ENCODE measurements at regions not wholly inside any gene's neighbourhood (a gene's known extent, or its start where the extent isn't known, plus 50 kb on each side); places are given as distances from the start of the nearest gene placed in this dataset.
"Not testable (repeated sequence)": the region's sequence is repeated elsewhere in the genome, so short reads cannot be mapped to it uniquely, and the experiment has no call there.

DNA sequence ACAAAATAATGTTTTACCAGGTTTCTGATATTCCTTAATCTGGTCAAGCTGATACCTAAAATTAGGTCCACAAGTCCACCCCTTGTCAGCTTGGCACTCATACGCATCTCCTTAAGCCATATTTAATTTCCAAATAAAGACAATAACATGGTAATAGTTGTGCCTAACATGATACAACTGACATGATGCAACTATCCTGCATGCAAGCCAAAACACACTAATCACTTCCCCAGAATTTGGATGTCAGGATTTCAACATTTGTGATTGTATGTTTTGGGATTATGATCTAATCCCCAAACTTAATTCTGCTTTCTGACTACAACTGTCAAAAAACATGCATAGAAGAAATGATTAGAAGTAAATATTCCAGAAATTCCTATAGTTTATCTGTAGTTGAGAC, 174.4 kb upstream of the ZNF92 start:
- H3K4me2 ChIP-seq (ENCODE audit: insufficient read depth in 1 of 2, low read depth in 2 of 2, low read length in 2 of 2); H3K23me2 ChIP-seq (ENCODE audit: low read depth, low read length); H3K4ac ChIP-seq (replicated peaks; ENCODE audit: insufficient read length, low read depth, low read length); H2BK5ac ChIP-seq (ENCODE audit: low read depth, low read length); H4K20me1 ChIP-seq (replicated peaks in 1 of 2; ENCODE audit: control insufficient read depth in 1 of 2, insufficient read depth in 2 of 2, low read length in 2 of 2); H4K8ac ChIP-seq (ENCODE audit: extremely low read depth, insufficient read depth, low read length); H2BK20ac ChIP-seq (ENCODE audit: low read length); H3K23ac ChIP-seq (ENCODE audit: insufficient read length); H4K91ac ChIP-seq (replicated peaks; ENCODE audit: insufficient read length, low read length); H3K27ac ChIP-seq (ENCODE audit: low read depth, low read length); H3K14ac ChIP-seq (ENCODE audit: insufficient read length); H2BK15ac ChIP-seq (ENCODE audit: low read length); H3K18ac ChIP-seq (ENCODE audit: extremely low read depth, low read length); H3K27me3 ChIP-seq (replicated peaks in 1 of 4; ENCODE audit: control insufficient read depth in 3 of 4, extremely low read depth in 1 of 4, insufficient read depth in 3 of 4, low read length in 3 of 4); H3K79me2 ChIP-seq (ENCODE audit: control insufficient read depth in 1 of 2, insufficient read depth in 2 of 2, low read length in 2 of 2); H3K56ac ChIP-seq (replicated peaks; ENCODE audit: insufficient read length, low read depth, low read length); H3K9me3 ChIP-seq (ENCODE audit: insufficient read depth in 2 of 2, low read depth in 1 of 2, low read length in 1 of 2); H3K36me3 ChIP-seq (ENCODE audit: control insufficient read depth in 2 of 4, insufficient read depth in 4 of 4, low read length in 3 of 4); H4K5ac ChIP-seq (ENCODE audit: insufficient read length, low read depth, low read length); H2BK120ac ChIP-seq (replicated peaks; ENCODE audit: low read depth, low read length); H3K4me3 ChIP-seq (ENCODE audit: extremely low read depth in 1 of 4, insufficient read depth in 2 of 4, low read depth in 3 of 4, low read length in 4 of 4); FAIRE-seq; DNase-seq (ENCODE audit: low read depth in 1 of 2, low spot score in 2 of 2); H3K9ac ChIP-seq (replicated peaks in 1 of 4; ENCODE audit: extremely low read depth in 1 of 4, low read depth in 3 of 4, low read length in 3 of 4); H2BK12ac ChIP-seq (ENCODE audit: low read depth, low read length); H2AFZ ChIP-seq (ENCODE audit: low read length); POLR2A ChIA-PET (ENCODE audit: partially characterized antibody); H2AK5ac ChIP-seq (ENCODE audit: low read depth, low read length); H3K79me1 ChIP-seq (ENCODE audit: low read depth, low read length); H3K4me1 ChIP-seq (replicated peaks in 1 of 4; ENCODE audit: control insufficient read depth in 3 of 4, insufficient read depth in 4 of 4, low read length in 3 of 4); CTCF ChIA-PET (ENCODE audit: partially characterized antibody): not testable (repeated sequence)
- no CpG with 5 or more reads among the region's 1 CpG for WGBS, 2 experiments (ENCODE audit: extremely low coverage in 1 of 2, insufficient coverage in 1 of 2, insufficient read length in 1 of 2, insufficient replicate concordance in 2 of 2, low coverage in 1 of 2, low lambda C conversion rate in 2 of 2, missing lambda C conversion rate in 1 of 2)

DNA sequence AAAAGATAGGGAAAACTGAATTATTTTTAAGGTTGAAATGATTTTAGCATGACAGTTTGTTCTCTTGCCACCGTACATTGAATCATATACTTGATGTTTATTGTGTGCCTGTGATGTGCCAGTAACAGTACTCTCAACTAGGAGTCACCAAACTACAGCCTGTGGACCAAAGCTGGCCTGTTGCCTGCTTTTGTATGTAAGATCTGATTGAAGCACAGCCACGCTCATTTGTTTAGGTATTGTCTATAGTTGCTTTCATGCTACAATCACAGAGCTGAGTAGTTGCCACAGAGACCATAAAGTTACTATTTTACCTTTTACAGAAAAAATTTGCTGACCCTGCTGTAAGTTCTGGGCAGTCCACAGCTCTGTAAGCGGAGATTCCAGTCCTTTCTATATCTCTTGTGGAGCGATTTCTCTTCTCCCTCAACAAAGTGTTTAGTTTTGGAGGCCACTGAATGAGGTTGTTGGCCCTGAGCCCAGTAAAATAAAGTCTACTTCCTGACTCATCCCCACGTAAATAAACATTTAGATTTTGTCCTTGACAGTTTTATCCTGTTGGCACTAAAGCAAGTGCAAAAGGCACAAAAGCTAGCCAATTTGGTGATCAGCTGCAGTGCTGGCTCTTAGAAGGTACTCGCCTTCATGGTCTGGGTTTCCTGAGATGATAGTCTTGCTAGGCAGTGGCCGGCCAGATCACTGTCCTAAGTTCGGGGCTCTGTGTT, 180.2 kb upstream of the ZNF92 start:
- H3K4me3 ChIP-seq (ENCODE audit: extremely low read depth in 1 of 4, insufficient read depth in 2 of 4, low read depth in 3 of 4, low read length in 4 of 4); H3K18ac ChIP-seq (ENCODE audit: extremely low read depth, low read length); FAIRE-seq; CTCF ChIA-PET (ENCODE audit: partially characterized antibody); H3K56ac ChIP-seq (replicated peaks; ENCODE audit: insufficient read length, low read depth, low read length); H2AFZ ChIP-seq (ENCODE audit: low read length); H3K79me2 ChIP-seq (ENCODE audit: control insufficient read depth in 1 of 2, insufficient read depth in 2 of 2, low read length in 2 of 2); H4K91ac ChIP-seq (replicated peaks; ENCODE audit: insufficient read length, low read length); H3K14ac ChIP-seq (ENCODE audit: insufficient read length); H3K23me2 ChIP-seq (ENCODE audit: low read depth, low read length); H2AK5ac ChIP-seq (ENCODE audit: low read depth, low read length); H3K27ac ChIP-seq (ENCODE audit: low read depth, low read length); H3K36me3 ChIP-seq (ENCODE audit: control insufficient read depth in 2 of 4, insufficient read depth in 4 of 4, low read length in 3 of 4); POLR2A ChIA-PET (ENCODE audit: partially characterized antibody); DNase-seq (ENCODE audit: low read depth in 1 of 2, low spot score in 2 of 2); H2BK20ac ChIP-seq (ENCODE audit: low read length); H4K20me1 ChIP-seq (replicated peaks in 1 of 2; ENCODE audit: control insufficient read depth in 1 of 2, insufficient read depth in 2 of 2, low read length in 2 of 2); H3K79me1 ChIP-seq (ENCODE audit: low read depth, low read length); H3K23ac ChIP-seq (ENCODE audit: insufficient read length); H3K4ac ChIP-seq (replicated peaks; ENCODE audit: insufficient read length, low read depth, low read length); H3K4me1 ChIP-seq (replicated peaks in 1 of 4; ENCODE audit: control insufficient read depth in 3 of 4, insufficient read depth in 4 of 4, low read length in 3 of 4); H4K5ac ChIP-seq (ENCODE audit: insufficient read length, low read depth, low read length); H2BK12ac ChIP-seq (ENCODE audit: low read depth, low read length); H4K8ac ChIP-seq (ENCODE audit: extremely low read depth, insufficient read depth, low read length); H3K4me2 ChIP-seq (ENCODE audit: insufficient read depth in 1 of 2, low read depth in 2 of 2, low read length in 2 of 2); H2BK5ac ChIP-seq (ENCODE audit: low read depth, low read length); H2BK120ac ChIP-seq (replicated peaks; ENCODE audit: low read depth, low read length); H2BK15ac ChIP-seq (ENCODE audit: low read length); H3K9ac ChIP-seq (replicated peaks in 1 of 4; ENCODE audit: extremely low read depth in 1 of 4, low read depth in 3 of 4, low read length in 3 of 4); H3K9me3 ChIP-seq (ENCODE audit: insufficient read depth in 2 of 2, low read depth in 1 of 2, low read length in 1 of 2); H3K27me3 ChIP-seq (replicated peaks in 1 of 4; ENCODE audit: control insufficient read depth in 3 of 4, extremely low read depth in 1 of 4, insufficient read depth in 3 of 4, low read length in 3 of 4): not testable (repeated sequence)
- WGBS, 2 experiments (ENCODE audit: extremely low coverage in 1 of 2, insufficient coverage in 1 of 2, insufficient read length in 1 of 2, insufficient replicate concordance in 2 of 2, low coverage in 1 of 2, low lambda C conversion rate in 2 of 2, missing lambda C conversion rate in 1 of 2) = 79% methylated on average over 3 of the region's 8 CpGs; no CpG with 5 or more reads in 1 of the 2 experiments
